HG02943 (cell line): ENCODE measurements at regions not wholly inside any gene's neighbourhood (a gene's known extent, or its start where the extent isn't known, plus 50 kb on each side); places are given as distances from the start of the nearest gene placed in this dataset.
"Not testable (repeated sequence)": the region's sequence is repeated elsewhere in the genome, so short reads cannot be mapped to it uniquely, and the experiment has no call there.

Experiments
- ATAC-seq: cut with Tn5 transposase; IDR thresholded peaks from one replicate; pipeline ENCODE4 v1.9.1; 2021; ENCODE audit warnings: mild to moderate bottlenecking, low read depth, moderate library complexity; ENCODE audit not compliant: unreplicated experiment

DNA sequence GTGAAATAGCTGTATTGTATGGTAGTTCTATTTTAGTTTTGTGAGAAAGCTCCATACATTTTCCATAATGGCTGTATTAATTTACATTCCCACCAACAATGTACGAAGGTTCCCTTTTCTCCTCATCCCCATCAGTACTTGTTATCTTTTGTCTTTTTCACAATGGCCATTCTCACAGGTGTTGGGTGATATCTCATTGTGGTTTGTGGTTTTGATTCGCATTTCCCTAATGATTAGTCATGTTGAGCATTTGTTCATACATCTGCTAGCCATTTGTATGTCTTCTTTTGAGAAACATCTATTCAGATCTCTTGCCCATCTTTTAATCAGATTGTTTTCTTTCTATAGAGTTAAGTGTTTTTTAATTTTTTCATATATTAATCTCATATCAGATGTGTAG lies 931.9 kb downstream of the IGSF11 start:
- ATAC-seq: no peak

DNA sequence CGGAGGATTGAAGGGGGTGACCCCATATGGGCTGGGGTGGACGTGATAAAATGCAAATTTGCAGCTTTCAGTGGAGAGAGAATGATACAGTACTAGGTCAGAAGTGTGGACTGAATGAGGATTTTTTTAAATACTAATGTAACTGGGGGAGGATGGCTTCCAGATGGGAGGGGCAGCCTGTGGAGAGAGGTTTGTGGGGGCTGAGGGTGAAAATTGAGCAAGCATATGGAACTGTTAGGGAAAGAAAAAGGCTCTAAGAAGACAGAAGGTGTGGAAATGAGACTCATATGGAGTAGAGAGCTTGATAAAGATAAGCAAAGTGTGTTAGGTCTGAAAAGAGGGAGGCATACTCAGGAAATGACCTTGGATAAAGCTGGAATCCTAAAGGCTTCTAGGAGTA lies 926.4 kb downstream of the IGSF11 start:
- no peak for ATAC-seq

DNA sequence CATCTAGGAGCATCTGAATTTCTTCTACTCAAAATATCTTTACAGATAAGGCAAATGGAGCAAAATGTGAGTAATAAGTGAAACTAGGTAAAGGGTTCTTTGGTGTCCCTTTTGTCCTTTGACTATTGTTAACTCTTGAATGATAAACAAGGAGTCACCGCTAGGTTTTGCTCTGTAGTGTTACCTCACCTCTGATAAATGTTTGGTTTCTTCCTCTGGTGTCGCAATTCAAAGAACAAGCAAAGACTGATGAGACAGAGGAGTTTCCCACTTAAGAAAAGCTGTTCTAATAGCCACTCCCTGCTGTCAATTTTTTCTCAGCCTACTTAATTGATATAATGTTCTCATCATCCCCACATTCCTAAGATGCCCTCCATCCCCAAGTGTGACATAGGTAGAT lies 925.9 kb downstream of the IGSF11 start:
- no peak for ATAC-seq

DNA sequence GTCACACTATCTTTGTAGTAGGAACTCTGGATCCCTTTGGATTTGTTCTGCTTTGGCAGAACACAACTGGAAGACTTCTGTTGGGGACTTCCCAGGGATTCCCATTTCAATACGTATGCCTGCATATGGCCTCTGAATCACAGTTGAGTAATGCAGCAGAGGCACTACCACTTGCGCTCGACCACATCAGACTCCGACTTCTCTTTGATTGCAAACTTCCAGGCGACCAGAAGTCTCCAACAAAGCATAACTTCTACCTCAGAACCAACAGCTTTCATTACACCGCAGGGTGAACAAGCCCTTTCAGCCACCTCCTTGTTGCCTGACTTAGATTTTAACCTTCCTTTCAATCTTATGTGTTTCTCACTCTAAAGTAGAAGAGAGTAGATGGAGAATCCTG lies 924.4 kb downstream of the IGSF11 start:
- no peak for ATAC-seq

DNA sequence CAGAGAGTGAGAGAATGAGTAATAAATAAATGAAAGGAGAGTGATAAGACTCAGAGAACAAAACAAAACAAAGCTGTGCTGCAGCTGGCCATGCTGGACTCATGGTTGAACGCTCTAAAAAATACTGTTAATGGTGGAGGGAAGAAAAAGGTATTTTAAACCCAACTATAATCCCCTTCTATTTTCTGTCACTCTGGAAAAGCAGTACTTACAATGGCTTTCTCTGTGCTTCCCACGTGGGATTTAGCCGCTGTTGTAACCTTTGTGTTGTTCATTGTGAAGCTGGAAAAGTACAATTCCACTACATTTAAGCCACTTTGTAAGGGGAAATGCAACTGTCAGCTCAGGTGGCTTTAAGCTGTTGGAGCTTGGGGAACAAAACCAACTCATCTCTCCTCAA lies 917.7 kb downstream of the IGSF11 start:
- ATAC-seq: no peak

- ATAC-seq: no peak
These were observed 907.9 kb downstream of the IGSF11 start for GRCh38 chr3:118126751-118127150.

GRCh38 chr3:118127992-118128391 lies 906.7 kb downstream of the IGSF11 start:
- ATAC-seq: no peak

DNA sequence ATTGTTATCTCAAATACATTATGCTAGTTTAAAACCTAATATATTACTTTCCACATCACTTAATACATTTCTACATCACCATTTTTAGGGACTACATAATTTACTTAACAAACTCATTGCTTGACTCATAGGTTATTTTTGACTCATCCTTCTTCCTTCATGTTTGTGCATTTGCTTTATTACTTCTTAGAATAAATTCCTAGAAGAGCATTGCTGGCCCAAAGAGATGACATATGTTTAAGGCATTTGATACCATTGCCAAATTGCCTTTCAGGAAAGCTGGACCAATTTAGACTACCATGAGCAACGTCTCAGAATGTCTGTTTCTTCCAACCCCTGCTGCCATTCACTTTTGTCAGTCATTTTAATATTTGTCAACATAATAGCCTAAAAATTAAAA lies 905.8 kb downstream of the IGSF11 start:
- no peak for ATAC-seq

- ATAC-seq: no peak
These were observed 896.9 kb downstream of the IGSF11 start for GRCh38 chr3:118137778-118138177.

- no peak for ATAC-seq
These were observed 889.7 kb downstream of the IGSF11 start for GRCh38 chr3:118144919-118145318.

DNA sequence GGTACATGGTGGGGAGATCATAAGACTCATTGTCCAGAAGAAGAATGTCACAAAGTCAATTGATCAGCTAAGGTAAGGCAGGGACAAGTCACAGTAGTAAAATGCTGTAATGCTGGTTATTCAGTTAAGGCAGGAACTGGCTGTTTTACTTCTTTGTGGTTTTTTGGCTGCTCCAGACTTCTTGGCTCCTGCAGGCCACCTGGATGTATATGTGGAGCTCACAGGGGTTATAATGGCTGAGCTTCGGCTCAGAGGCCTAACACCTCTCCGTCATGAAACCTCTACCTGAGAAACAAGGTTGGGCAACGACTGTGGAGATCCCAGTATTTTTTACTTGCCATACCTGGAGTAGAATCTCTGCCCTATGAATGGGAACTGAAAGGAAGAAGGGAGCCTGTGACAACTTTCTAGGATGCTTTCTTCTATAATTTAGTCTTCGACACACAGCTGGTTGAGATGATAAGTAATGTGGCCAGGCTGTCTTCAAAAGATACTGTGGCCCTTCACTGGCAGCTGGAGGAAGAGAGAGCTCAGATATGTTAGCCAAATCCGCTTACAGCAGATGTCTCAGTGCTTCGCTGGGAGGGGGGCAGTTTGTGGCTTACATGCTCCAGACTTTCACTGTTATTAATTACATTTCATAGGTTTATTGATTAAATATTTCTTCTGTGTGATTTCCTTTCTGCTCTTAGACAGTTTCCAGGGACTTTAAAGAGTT lies 887.8 kb downstream of the IGSF11 start:
- no peak for ATAC-seq

GRCh38 chr3:118151164-118151563 lies 883.5 kb downstream of the IGSF11 start:
- ATAC-seq: no peak

DNA sequence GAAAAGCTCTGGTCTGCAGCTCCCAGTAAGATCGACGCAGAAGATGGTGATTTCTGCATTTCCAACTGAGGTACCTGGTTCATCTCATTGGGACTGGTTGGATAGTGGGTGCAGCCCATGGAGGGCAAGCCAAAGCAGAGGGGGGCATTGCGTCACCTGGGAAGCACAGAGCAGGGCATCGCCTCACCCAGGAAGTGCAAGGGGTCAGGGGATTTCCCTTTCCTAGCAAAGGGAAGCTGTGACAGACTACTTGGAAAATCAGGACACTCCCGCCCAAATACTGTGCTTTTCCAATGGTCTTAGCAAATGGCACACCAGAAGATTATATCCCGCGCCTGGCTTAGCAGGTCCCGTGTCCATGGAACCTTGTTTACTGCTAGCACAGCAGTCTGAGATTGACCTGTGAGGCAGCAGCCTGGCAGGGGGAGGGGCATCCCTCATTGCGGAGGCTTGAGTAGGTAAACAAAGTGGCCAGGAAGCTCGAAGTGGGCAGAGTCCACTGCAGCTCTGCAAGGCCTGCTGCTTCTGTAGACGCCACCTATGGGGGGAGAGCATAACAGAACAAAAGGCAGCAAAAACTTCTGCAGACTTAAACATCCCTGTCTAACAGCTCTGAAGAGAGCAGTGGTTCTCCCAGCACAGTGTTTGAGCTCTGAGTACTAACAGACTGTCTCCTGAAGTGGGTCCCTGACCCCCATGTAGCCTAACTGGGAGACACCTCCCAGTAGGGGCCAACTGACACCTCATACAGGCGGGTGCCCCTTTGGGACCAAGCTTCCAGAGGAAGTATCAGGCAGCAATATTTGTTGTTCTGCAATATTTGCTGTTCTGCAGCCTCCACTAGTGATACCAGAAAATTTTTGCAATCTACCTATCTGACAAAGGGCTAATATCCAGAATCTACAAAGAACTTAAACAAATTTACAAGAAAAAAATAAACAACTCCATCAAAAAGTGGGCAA lies 871.7 kb downstream of the IGSF11 start:
- not testable (repeated sequence) for ATAC-seq

- no peak for ATAC-seq
These were observed 869.2 kb downstream of the IGSF11 start for GRCh38 chr3:118165413-118165812.

DNA sequence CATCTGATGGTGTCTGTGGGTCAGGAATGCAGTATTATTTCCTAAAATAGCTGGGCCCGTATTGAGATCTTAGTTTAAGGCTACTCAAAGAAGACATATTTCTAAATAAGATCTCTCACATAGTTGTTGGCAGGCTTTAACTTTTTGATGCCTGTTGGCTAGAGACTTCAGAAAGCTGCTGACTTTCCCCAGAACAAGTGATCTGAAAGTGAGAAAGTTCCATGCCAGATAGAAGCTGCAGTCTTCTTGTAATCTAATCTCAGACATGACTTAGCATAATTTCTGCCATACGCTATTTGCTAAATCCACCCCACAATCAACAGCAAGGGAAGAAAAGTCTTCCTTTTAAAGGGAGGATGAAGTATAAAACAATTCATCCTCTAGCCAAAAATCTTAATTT lies 867.1 kb downstream of the IGSF11 start:
- no peak for ATAC-seq

- ATAC-seq: no peak
These were observed 866.5 kb downstream of the IGSF11 start for GRCh38 chr3:118168175-118168574.

DNA sequence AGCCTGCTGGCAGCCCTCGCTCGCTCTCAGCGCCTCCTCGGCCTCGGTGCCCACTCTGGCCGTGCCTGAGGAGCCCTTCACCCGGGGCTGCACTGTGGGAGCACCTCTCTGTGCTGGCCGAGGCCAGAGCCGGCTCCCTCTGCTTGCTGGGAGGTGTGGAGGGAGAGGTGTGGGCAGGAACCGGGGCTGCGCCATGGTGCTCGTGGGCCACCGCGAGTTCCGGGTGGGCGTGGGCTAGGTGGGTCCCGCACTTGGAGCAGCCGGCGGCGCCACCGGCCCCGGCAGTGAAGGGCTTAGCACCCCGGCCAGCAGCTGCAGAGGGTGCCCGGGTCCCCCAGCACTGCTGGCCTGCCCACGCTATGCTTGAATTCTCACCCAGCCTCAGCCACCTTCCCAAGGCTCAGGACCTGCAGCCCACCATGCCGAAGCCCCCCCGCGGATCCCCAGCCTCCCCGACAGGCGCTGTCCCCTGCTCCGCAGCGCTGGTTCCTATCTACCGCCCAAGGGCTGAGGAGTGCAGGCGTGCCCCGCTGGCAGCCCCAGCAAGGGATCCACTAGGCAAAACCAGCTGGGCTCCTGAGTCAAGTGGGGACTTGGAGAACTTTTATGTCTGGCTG lies 863.3 kb downstream of the IGSF11 start:
- ATAC-seq: no peak

DNA sequence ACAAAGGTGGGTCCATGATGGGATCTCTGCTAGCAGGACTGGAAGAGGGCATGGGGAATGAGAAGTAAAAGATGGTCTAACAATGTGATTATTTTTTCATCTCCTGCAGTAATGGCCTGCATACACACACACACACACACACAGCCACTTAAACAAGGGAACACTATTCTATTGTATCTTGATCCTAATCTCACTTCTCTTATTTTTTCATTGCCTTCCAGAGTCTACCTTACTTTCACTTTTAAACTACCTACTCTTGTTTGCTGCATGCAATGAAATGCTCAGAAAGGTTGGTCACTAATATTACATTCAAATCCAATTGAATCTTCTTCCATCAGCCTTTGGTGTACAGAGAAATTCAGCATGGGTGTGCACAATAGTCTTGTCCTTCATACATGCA lies 853.8 kb downstream of the IGSF11 start:
- ATAC-seq: no peak

DNA sequence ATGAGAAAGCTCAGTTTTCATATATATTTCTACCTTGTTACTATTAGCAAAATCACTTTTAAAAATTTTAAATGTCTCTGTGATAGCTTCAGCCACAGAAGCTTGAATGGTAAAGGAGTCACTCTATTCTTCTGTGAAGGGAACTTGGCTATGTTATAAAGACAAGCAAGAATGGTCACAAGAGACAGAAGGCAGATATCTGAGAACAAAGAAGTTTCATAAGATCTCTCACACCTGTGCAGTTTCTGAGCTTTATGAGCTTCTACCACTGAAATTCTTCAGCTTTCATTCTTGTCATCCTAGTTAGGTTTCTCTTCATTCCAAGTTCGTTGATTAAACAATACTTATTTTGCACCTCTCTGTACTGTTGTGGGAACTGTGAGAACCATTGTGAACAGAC lies 853.4 kb downstream of the IGSF11 start:
- ATAC-seq: no peak

DNA sequence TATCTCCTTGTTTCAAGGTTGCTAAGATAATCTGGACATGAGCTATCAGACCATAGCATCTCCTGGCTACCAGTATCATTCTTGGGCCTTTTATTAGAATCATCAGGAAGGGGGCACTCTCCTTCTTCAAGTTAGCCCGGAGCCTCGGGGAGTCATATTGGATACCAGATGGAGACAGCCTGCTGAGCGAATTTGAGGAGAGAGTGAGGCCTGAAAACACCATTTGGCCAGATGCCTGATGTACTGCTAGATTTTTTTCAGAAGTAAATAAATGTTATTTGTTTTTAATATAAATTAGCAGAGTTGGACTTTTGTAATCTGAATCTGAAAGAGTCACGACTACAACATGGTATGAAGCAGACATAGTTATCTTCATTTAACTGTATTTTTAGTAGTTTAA lies 848.6 kb downstream of the IGSF11 start:
- no peak for ATAC-seq

DNA sequence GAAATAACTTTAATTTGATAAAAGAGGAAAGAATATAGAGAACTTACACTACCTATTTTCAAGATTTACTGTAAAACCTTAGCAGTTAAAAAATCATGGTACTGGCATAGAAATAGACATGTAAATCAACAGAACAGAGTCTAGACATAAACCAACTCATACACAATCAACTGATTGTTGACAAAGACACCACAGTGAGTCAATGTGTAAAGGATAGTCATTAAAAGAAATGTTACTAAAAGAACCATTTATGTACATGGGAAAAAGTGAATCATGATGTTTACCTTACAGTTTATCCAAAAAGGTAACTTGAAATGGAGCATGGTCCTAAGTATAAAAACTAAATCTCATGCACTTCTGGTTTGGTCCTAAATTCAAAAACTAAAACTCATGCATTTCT lies 847.4 kb downstream of the IGSF11 start:
- ATAC-seq: no peak
